LNCAP (cell line): ENCODE measurements at regions not wholly inside any gene's neighbourhood (a gene's known extent, or its start where the extent isn't known, plus 50 kb on each side); places are given as distances from the start of the nearest gene placed in this dataset.

ENCODE experiments used
- TF ChIP-seq, protein P1 (sequence below): fragments of 450-650 bp; IDR thresholded peaks from 2 replicates; pipeline ENCODE4 v1.5.1; 2017; ENCODE audit warnings: mild to moderate bottlenecking

DNA sequence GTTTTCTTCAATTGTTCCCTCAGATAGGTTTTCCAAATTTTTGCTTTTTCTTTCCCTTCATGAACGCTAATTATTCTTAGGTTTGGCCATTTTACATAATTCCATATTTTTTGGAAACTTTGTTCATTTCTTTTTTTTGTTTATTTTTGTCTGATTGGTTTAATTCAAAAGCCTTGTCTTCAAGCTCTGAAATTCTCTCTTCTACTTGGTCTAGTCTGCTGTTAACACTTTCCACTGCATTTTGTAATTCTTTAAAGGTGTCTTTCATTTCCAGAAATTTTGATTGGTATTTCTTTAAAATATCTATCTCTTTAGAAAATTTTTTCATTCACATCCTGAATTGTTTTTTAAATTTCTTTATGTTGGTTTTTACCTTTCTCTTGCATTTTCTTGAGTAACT is 63.9 kb upstream of the VLDLR start:
- TF ChIP-seq, protein P1, sequence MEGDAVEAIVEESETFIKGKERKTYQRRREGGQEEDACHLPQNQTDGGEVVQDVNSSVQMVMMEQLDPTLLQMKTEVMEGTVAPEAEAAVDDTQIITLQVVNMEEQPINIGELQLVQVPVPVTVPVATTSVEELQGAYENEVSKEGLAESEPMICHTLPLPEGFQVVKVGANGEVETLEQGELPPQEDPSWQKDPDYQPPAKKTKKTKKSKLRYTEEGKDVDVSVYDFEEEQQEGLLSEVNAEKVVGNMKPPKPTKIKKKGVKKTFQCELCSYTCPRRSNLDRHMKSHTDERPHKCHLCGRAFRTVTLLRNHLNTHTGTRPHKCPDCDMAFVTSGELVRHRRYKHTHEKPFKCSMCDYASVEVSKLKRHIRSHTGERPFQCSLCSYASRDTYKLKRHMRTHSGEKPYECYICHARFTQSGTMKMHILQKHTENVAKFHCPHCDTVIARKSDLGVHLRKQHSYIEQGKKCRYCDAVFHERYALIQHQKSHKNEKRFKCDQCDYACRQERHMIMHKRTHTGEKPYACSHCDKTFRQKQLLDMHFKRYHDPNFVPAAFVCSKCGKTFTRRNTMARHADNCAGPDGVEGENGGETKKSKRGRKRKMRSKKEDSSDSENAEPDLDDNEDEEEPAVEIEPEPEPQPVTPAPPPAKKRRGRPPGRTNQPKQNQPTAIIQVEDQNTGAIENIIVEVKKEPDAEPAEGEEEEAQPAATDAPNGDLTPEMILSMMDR, result no peak

DNA sequence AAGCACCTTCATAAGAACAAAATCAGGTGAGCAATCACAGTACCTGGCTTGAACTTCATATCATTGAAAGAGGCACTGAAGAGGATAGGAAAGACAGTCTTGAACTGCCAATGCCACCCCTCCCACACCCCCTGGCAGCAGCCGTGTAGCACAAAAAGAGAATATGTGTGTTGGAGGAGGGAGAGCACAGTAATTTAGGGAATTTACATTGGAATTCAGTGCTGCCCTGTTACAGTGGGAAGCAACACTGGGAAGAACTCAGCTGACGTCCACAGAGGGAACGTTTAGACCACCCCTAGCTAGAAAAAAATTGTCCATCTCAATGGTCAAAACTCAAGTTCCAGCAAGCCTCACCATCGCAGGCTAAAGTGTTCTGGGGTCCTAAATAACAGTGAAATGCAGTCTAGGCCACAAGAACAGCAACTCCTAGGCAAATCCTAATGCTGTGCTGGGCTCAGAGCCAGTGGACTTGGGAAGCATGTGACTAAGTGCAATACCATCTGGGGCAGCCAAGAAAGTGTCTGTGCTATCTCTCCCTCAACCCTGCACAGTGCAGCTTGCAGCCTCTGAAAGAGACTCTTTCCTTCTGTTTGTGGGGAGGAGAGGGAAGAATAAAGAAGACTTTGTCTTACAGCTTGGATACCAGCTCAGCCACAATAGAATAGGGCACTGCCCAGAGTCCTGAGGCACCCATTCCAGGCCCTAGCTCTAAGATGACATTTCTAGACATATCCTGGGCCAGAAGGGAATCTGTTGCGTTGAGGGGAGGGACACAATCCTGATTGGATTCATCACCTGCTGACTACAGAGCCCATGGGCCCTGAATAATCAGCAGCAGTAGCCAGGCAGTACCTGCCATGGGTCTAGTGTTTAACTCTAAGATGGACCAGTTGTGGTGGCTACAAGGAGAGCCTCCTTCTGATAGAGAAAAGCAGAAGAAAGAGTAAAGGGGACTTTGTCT is 62.1 kb upstream of the VLDLR start:
- TF ChIP-seq, protein P1, result no peak

DNA sequence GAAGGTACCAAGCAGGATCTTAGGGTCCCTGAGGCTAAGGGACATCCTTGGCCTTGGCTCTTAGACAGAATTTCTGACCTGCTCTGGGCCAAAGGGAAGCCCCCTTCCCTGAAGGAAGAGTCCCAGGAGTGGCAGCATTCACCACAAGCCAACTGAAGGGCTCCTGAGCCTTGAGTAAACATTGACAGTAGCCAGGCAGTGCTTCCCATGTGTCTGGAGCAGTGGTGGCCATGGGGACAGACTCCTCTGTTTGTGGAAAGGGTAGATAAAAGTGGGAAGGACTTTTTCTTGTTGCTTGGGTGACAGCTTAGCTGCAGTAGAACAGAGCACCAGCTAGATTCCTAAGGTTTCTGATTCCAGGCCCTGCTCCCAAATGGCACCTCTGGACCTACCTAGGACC is 61.4 kb upstream of the VLDLR start:
- TF ChIP-seq, protein P1, result no peak

DNA sequence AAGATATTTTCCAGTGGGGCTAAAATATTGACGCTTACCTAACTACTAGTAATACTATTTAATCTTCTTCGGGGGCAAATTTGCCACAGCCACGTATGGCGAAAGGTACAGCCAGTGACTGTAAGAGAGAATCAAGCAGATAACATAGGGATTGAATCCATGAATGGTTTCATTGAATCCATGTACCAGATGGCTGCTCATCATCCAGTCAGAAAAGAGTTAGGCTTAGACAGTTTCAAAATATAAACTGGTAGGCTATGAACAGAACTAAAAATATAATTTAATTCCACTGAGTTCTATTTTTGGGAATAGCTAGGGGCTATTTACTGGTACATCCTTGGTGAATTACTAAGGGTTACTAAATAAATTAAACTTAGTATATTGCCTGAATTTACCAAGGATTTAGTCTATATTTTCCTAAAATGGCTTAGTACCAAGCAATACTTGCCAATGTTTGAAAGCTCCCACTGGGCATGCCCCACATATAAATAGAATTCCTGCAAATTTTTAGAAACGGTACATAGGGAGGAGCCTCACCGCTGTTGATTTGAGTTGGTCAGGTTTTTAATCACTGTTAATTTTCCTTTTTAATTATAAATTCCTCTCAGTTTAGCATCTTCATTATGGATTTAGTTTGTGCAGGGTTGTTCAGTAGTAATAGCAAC is 55.8 kb upstream of the VLDLR start:
- TF ChIP-seq, protein P1, result no peak

DNA sequence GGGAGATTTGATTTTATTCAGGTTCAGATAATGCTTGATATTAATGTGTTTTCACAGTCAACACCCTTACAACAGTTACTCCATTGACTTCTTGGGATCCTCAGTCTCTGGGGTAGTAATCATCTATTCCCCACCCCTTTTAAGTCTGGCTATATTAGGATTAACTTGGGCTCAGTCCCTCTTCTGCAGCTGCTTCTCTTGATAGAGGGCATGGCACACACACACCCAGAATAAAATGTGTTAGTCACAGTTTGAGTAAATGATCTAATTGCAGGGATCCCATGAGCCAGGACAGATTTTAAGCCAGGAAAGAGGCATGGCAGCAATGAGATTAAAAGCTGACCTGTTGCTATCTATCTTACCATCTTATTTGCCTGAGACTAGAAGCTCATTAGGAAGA is 53.7 kb upstream of the VLDLR start:
- TF ChIP-seq, protein P1, result no peak

DNA sequence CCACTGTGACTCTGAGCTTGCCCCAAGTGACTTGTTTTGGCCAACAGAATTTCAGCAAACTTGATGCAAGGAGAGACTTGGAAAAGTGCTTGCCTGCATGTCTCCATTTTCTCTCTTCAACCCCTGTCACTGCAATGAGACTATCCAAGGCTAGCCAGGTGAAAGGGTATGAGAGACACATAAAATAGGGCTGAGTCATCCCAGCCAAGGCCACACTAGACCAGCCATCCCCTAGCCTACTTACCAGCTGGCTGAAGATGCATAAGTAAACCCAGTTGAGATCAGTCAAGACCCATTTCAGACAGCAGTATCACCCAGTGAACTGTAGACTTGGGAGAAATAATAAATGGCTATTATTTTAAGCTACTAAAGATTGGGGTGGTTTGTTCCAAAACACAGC is 52.9 kb upstream of the VLDLR start:
- TF ChIP-seq, protein P1, result no peak

DNA sequence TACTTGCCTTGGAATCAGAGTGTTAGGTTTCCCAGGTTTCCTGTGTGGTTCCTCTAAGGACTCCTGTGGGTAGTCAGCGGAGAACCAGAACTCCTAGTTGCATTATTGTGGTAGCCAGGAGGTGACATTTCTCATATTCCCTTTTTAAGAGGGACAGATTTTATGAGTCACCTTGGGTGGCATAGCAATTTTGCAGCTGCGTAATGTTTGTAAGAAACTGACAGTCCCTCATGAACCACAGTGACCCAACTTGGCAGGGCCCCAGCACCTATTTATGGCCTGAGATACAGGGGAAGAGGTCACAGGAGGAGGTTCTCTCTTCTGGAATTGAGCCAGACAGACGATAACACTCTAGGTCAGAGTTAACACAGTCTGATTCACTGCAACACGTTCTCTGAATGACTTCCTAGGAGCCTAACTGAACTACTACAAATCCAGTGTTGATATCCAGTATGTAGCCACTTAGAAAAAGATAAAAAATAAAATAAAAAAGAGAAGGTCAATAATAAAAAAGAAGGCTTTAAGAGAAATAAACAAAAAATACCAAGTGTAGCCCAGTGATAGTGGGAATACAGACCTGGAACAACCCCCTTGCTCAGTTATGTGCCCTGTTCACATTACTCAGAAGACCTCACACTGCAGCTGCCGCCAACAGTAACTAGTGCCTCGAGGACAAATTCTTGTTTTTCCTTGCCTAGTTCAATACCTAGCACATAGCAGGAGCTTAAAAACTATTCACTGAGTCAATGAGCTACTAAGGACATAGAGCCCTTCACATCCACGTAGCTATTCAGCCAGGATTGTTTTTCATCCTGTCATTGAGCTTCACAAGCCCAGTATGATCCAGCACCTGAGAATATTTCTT is 50.7 kb upstream of the VLDLR start:
- TF ChIP-seq, protein P1, result no peak
